HEK293 (cell line): ENCODE measurements at regions not wholly inside any gene's neighbourhood (a gene's known extent, or its start where the extent isn't known, plus 50 kb on each side); places are given as distances from the start of the nearest gene placed in this dataset.

Experiments used
- CTCF ChIA-PET: fragments of 350-600 bp; formaldehyde crosslinking; extraction: SDS; loops from one replicate; lab custom pipeline; 2021; ENCODE audit warnings: antibody characterized with exemption; lab: Yijun Ruan, JAX
- POLR2A ChIA-PET: fragments of 300-600 bp; formaldehyde crosslinking; extraction: SDS; loops from one replicate; lab custom pipeline; 2020; ENCODE audit warnings: antibody characterized with exemption, inconsistent platforms; lab: Yijun Ruan, JAX
- H3K27ac ChIP-seq: fragments of 200-500 bp; sonication (Bioruptor generic); 2 replicates; pipeline ENCODE4 v1.5.1; 2014; ENCODE audit warnings: low read depth, low read length, control low read depth, inconsistent platforms; ENCODE audit errors: extremely low read depth
- H3K36me3 ChIP-seq, 2 experiments: fragments of 200-500 bp in 1 of 2; sonication (Bioruptor generic) in 1 of 2; 1 replicate in 1 of 2; 2 replicates in 1 of 2; pipeline ENCODE4 v1.5.1; 2014 to 2017; ENCODE audit warnings: inconsistent platforms in 2 of 2, low read length in 2 of 2; ENCODE audit not compliant: control insufficient read depth in 2 of 2, insufficient read depth in 1 of 2
- H3K4me1 ChIP-seq: fragments of 200-500 bp; sonication (Bioruptor generic); 2 replicates; pipeline ENCODE4 v1.5.1; 2014; ENCODE audit warnings: mild to moderate bottlenecking, low read length, inconsistent platforms; ENCODE audit not compliant: control insufficient read depth, insufficient read depth
- H3K4me3 ChIP-seq: 2 replicates; pipeline ENCODE4 v1.5.1; 2011; ENCODE audit warnings: low read depth, mild to moderate bottlenecking, control low read depth, low read length, moderate library complexity
- H3K9me3 ChIP-seq: fragments of 200-500 bp; sonication (Bioruptor generic); 2 replicates; pipeline ENCODE4 v1.5.1; 2014; ENCODE audit warnings: low read depth, low read length, inconsistent platforms; ENCODE audit not compliant: control insufficient read depth, insufficient read depth
- ATF2 ChIP-seq: fragments of 450-650 bp; formaldehyde crosslinking; IDR thresholded peaks from 2 replicates; pipeline ENCODE4 v1.5.1; 2016; ENCODE audit warnings: missing biosample characterization, missing genetic modification characterization, low read depth
- BCL11A ChIP-seq: fragments of 450-650 bp; formaldehyde crosslinking; IDR thresholded peaks from 2 replicates; pipeline ENCODE4 v1.5.1; 2016; ENCODE audit warnings: low read depth, missing biosample characterization, missing genetic modification characterization
- HIC1 ChIP-seq: fragments of 450-650 bp; formaldehyde crosslinking; IDR thresholded peaks from 2 replicates; pipeline ENCODE4 v1.5.1; 2016; ENCODE audit warnings: missing biosample characterization, missing genetic modification characterization
- PRDM10 ChIP-seq: fragments of 450-650 bp; formaldehyde crosslinking; IDR thresholded peaks from 2 replicates; pipeline ENCODE4 v1.5.1; 2016; ENCODE audit warnings: missing biosample characterization, missing genetic modification characterization
- SETDB1 ChIP-seq: IDR thresholded peaks from one replicate; pipeline ENCODE4 v1.6.1; 2017; ENCODE audit warnings: mild to moderate bottlenecking, low read length, moderate library complexity, mixed read lengths; ENCODE audit not compliant: insufficient read length
- TRIM28 ChIP-seq: IDR thresholded peaks from 2 replicates; pipeline ENCODE4 v1.6.1; 2011; ENCODE audit warnings: low read length, control low read depth, borderline replicate concordance
- ZFHX2 ChIP-seq: fragments of 450-650 bp; formaldehyde crosslinking; conservative IDR thresholded peaks from 2 replicates; pipeline ENCODE4 v1.5.1; 2016; ENCODE audit warnings: missing biosample characterization, missing genetic modification characterization
- ZNF138 ChIP-seq: fragments of 450-650 bp; formaldehyde crosslinking; IDR thresholded peaks from 2 replicates; pipeline ENCODE4 v1.5.1; 2016; ENCODE audit warnings: missing biosample characterization, missing genetic modification characterization, borderline replicate concordance
- ZNF157 ChIP-seq: fragments of 450-650 bp; formaldehyde crosslinking; IDR thresholded peaks from 2 replicates; pipeline ENCODE4 v1.5.1; 2016; ENCODE audit warnings: missing biosample characterization, missing genetic modification characterization
- ZNF23 ChIP-seq: fragments of 450-650 bp; formaldehyde crosslinking; IDR thresholded peaks from 2 replicates; pipeline ENCODE4 v1.5.1; 2016; ENCODE audit warnings: missing biosample characterization, missing genetic modification characterization, borderline replicate concordance
- ZNF26 ChIP-seq: fragments of 450-650 bp; formaldehyde crosslinking; IDR thresholded peaks from 2 replicates; pipeline ENCODE4 v1.5.1; 2016; ENCODE audit warnings: missing biosample characterization, missing genetic modification characterization
- ZNF510 ChIP-seq: fragments of 450-650 bp; formaldehyde crosslinking; IDR thresholded peaks from 2 replicates; pipeline ENCODE4 v1.5.1; 2018; ENCODE audit warnings: mild to moderate bottlenecking, missing genetic modification characterization, missing biosample characterization; ENCODE audit not compliant: insufficient replicate concordance
- ZNF549 ChIP-seq: fragments of 450-650 bp; IDR thresholded peaks from 2 replicates; pipeline ENCODE4 v1.5.1; 2018; ENCODE audit warnings: missing biosample characterization, missing genetic modification characterization, mild to moderate bottlenecking, inconsistent platforms, moderate library complexity
- ZSCAN4 ChIP-seq: fragments of 450-650 bp; formaldehyde crosslinking; IDR thresholded peaks from 2 replicates; pipeline ENCODE4 v1.5.1; 2017; ENCODE audit warnings: missing biosample characterization, missing genetic modification characterization
- ZXDB ChIP-seq: fragments of 450-650 bp; formaldehyde crosslinking; IDR thresholded peaks from 2 replicates; pipeline ENCODE4 v1.5.1; 2016; ENCODE audit warnings: missing biosample characterization, missing genetic modification characterization
- TF ChIP-seq, protein P1 (sequence below): fragments of 450-650 bp; formaldehyde crosslinking; IDR thresholded peaks from 2 replicates; pipeline ENCODE4 v1.5.1; 2016; ENCODE audit warnings: missing biosample characterization, missing genetic modification characterization
- TF ChIP-seq, protein P2 (sequence below): fragments of 450-650 bp; IDR thresholded peaks from 2 replicates; pipeline ENCODE4 v1.5.1; 2018; ENCODE audit warnings: missing biosample characterization, mild to moderate bottlenecking, missing genetic modification characterization

DNA sequence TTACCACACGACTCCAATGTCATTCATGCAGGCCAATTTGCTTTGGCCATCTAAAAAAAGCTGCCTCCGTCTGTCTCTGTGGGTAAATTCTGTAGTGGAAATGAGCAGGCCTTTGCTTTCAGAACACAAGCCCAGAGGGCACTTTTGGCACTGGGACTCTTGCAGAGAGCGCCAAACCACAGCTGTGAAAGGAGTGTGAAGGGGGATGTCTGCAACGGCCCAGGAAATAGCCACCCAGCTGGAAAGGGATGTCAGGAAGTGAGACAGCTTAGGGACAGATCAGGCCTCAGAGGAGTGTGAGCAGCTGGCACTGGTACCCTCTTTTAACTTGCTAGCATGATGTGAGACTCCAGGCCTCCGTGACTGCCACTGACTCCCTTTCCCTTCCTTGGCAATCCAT, 152.4 kb downstream of the DKK1 start:
- CTCF ChIA-PET, result interaction anchor here (0.9 kb wide), 1 partner anchor 22 kb away, joined by 3 read pairs; no protein-coding TSS in a partner anchor
- TF ChIP-seq ZXDB (no peak), HIC1 (tag by site-specific recombination) (no peak), PRDM10 (tag by site-specific recombination) (no peak), ZNF510 (tag by site-specific recombination) (no peak), ZNF549 (tag by site-specific recombination) (no peak), TRIM28 (no peak), ZNF138 (no peak), ZNF157 (tag by site-specific recombination) (no peak), ZFHX2 (no peak), BCL11A (no peak), ATF2 (tag by site-specific recombination) (no peak), SETDB1 (no peak), ZSCAN4 (tag by site-specific recombination) (no peak), ZNF26 (no peak), ZNF23 (no peak)
- TF ChIP-seq, protein P1, sequence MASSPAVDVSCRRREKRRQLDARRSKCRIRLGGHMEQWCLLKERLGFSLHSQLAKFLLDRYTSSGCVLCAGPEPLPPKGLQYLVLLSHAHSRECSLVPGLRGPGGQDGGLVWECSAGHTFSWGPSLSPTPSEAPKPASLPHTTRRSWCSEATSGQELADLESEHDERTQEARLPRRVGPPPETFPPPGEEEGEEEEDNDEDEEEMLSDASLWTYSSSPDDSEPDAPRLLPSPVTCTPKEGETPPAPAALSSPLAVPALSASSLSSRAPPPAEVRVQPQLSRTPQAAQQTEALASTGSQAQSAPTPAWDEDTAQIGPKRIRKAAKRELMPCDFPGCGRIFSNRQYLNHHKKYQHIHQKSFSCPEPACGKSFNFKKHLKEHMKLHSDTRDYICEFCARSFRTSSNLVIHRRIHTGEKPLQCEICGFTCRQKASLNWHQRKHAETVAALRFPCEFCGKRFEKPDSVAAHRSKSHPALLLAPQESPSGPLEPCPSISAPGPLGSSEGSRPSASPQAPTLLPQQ, result no peak
- TF ChIP-seq, protein P2, sequence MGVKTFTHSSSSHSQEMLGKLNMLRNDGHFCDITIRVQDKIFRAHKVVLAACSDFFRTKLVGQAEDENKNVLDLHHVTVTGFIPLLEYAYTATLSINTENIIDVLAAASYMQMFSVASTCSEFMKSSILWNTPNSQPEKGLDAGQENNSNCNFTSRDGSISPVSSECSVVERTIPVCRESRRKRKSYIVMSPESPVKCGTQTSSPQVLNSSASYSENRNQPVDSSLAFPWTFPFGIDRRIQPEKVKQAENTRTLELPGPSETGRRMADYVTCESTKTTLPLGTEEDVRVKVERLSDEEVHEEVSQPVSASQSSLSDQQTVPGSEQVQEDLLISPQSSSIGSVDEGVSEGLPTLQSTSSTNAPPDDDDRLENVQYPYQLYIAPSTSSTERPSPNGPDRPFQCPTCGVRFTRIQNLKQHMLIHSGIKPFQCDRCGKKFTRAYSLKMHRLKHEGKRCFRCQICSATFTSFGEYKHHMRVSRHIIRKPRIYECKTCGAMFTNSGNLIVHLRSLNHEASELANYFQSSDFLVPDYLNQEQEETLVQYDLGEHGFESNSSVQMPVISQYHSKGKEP (tag by site-specific recombination), result no peak
- no peak overlapping the region for H3K4me3 ChIP-seq
- H3K9me3 ChIP-seq, result no peaks in the 10 kb centered on the region
- POLR2A ChIA-PET, result no interaction called here
- no peak overlapping the region for H3K27ac ChIP-seq
- H3K4me1 ChIP-seq, result no peaks in the 10 kb centered on the region
- H3K36me3 ChIP-seq, result no peaks in the 10 kb centered on the region
